DMS 273 treated with DMSO at 0.1 percent for 48 hours (cell line): ENCODE measurements at regions not wholly inside any gene's neighbourhood (a gene's known extent, or its start where the extent isn't known, plus 50 kb on each side); places are given as distances from the start of the nearest gene placed in this dataset.

Experiments used
- DNase-seq: peaks from one replicate; lab custom pipeline; 2025; lab: John Stamatoyannopoulos, UW

DNA sequence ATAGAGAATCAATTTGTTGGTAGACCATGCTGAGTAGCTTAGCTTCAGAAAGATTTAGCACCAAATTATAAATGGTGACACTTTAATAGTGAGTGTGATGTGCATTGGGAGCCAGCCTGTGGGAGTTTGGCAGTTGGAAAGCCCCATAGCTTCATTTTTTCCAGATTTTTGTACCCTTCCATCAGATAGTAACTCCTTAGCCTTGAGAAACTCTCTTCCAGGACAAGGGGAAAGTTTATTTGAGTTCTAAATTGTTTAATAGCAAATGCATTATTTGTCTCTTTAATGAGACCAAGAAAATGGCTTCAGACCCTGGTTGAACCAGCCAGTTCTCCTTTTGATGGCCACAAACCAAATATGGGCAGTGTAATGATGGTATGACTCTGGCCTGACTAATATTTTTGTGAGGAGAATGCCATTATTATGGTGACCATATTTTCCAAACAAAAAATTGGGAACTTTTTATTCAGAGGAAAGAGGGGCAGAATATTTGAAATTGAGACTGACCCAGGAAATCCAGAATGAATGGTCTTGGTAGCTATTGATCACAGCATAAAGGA lies 49.8 kb downstream of the PLCE1 start:
- DNase-seq = no peak

DNA sequence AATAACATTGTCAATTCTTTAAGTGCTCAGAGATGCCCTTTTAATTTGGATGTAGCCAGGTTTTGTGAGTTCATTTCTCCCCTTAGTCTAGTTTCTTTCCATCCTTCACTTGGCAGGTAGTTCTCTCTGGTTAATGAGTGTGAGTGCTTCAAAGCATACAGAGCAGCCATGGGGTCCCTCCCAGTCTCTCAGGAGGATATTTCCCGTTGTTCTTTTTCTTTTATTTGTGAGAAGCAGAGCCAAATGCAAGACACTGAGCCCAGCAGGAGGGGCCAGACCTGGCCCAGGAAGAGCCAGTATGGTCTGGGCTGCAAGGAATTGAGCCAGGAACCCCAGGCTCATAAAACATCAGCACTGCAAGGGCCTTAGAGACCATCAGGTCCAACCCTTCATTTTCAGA lies 52.4 kb downstream of the PLCE1 start:
- no peak for DNase-seq

DNA sequence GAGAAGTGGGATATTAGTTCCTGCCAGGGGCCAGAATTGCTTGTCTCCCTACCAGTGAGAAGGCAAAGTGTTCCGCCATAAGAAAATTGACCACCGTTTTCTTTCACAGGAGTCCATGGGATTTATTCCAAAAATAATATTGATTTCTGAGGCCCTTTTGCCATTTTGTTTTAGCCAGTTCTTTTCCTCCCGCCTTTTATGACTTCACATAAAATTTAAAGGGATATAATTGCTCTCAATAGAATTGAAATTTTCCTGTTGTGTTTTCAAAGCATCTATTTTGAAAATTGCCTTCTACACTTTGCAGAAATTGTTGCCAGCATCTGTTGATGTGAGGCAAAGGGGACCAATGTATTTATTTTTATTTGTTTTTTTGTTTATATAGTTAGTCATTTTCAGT lies 53.6 kb downstream of the PLCE1 start:
- DNase-seq = no peak

DNA sequence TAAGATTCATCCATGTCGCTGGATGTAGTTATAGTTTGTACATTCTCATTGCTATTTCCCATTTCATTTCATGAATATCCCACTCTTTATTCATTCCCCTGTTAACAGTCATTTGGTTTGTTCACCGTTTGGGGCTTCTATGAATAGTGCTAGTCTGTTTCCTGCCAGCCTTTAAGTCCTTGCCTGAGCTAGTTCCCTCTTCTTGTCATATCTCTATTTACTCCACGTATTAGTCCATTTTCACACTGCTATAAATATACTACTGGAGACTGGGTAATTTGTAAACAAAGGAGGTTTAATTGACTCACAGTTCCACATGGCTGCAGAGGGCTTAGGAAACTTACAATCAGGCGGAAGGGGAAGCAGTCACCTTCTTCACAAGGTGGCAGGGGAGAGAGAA lies 56.2 kb downstream of the PLCE1 start:
- DNase-seq = no peak

DNA sequence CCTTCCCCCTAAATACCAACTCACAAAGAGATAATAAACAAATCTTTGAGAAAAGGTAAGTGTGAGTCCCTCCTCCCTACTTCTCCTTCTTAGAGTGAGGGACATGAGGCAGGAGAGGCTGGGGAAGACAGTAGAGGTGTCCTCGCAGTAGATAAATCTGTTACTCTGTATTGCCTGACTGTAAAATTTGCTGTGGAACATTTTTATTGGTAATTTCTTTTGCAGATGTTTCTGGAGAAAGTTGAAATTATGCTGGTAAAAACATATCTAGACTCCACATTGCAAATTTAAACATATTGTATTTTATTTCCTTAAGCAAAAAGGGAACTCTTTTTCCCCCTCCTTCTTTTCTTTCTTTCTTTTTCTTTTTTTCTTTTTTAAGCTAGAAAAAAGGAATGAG lies 58.5 kb downstream of the PLCE1 start:
- no peak for DNase-seq

DNA sequence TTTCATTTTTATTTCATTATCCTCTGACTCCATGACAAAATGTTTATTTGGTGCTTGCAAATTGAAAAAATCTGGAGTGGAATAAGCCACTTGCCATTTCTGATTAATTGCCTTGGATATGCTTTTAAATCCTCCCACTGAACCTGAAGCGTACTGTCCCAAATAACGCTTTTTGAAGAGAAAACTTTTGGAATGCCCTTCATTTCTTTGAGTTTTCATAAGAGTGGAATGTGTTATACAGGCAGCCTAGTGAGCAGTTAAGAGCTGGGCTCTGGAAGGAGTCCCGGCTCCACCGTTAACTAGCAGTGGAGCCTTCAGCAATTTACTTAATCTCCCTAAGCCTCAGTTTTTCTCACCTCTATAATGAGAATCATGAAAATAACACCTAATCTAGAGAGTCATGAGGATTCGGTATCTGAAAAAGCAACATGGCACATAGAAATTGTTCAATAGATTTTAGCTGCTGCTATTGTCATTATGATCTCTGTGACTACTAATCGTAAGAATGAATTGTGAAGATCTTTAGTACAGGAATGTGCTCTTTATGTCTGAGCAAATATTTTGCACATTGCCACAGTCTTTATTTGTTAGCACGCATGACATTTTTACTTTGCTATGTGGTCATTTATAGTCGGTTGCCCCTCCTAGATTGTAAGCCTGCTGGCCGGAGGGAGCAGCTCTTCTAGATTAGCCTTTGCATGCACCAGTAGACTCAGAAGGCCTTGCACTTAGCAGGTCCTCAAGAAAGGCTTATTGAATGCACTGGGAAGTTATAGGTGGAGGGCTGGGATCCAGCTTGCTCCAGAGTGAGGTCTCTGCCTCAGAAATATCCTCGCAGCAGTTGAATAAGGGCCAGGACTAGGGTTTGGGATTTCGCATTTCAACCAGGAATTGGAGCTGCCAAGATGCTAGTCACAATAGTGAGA lies 59.4 kb downstream of the PLCE1 start:
- no peak for DNase-seq

DNA sequence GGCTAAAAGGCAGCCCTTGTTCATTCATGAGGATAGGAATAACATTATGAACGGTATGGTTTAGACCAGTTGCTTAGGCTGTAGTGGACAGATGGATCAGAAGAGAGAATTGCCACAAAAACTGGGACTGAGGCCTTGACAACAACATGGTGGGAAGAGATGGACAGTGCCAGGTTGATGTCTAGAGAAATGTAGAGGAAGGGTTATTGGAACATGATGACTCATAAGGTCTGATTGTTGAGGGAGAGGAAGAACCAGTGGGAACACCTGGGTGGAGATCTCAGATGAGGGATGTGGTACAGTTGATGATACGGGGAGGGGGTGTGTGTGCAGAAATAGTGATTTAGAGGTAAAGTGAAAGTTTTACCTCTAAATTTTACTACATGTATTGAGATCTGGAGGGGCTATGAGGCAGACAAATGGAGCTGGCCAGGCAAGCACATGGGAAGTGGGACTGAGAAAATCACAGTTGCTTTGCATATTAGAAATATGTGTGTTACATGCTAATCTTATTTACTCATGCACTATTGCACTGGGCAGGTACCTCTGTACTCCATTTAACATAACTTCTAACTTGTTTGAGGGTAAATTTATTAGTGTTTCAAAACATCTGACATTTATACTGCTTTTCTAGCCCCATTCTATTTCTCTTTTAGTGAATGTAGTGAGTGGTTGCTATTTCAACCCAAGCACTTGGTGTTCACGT lies 65.6 kb downstream of the PLCE1 start:
- DNase-seq = no peak

DNA sequence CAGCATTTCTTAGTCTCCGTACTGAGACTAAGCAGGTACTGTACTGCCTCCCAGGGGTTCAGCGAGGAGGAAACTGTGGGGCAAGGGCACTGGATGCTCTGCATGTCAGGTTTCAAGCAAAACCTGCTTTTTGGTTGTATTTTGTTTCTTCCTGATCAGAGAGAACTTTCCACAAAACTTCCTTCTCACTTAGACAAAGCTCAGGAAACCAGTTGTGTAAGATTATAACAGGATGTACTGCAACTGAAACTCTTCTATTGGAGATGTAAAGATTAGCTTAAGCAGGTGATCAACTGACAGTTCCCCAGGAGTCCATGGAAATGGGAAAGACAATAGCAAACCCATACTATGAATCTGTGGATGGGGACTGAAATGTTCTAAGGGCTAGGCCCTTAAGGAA lies 67.3 kb downstream of the PLCE1 start:
- no peak for DNase-seq

DNA sequence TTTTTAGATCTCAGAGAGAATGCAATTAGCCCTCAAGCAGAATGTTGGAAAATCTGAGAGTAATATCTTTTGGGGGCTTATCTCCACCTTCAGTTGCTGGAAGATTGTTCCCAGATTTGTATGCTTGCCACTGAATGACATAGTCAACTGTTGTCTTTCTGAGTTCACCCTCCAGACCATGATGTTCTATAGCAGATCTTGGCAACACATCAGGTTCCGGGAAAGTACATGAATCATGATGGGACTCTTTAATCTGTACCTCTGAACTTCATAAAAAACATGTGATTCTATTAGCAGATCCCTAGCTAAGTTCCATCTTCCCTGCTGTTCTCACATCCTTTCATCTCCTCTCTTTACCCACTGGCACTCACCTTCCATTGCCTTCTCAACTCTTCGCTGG lies 68.9 kb downstream of the PLCE1 start:
- DNase-seq = no peak

DNA sequence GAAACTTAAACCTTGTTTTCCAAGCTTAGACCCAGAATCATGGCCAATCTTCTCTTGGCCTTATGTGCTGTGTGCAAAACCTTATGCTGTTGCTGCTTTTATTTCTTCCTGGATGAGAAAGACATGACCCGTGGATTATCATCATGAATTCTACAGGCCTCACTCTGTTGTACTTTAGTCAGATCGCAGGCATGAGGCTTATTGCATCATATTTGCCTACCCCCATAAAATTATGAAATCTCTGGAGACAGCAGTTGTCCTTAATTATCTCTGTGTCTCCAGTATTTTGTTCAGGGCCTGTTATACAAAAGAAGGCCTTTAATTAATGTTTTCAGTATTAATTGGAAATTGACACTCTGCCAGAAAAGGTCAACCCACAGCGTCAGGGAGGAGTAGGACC lies 71.6 kb downstream of the PLCE1 start:
- DNase-seq = no peak

DNA sequence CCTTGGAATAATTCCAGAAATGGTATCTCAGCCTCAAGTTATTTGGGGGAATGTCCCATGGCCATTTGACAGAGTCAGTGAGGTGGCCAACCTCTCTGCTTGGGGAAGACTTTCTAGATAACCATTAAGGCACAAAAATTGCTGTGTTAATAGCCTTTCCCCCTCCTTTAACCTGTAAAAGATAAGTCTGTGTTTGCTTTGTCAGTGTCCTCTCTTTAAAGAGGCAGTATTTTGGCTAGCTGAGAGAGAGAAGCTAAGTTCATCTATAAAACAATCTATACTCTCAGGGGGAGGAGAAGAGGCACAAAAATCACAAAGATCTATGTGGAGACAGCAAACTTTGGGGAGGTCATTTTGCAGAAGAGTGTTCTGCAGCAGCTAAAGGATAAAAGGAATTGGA lies 72.1 kb downstream of the PLCE1 start:
- DNase-seq = no peak

DNA sequence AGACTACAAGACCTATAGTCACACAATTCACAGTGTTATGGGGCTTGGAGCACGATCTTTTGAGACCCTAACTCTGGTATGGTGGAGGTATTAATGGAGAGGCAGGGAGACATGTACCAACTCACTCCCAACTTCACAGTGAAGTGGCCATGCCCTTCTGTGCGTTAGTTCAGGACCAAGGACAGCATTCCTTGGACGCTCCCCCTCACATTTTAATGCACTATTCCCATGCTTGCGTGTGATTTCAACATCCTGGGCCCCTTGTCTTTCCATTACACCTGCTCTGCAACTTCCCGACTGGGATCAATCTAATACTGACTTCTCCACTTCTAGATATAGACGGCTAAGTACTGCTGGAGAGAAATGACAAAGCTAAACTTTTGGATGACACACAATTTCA lies 72.7 kb downstream of the PLCE1 start:
- no peak for DNase-seq

DNA sequence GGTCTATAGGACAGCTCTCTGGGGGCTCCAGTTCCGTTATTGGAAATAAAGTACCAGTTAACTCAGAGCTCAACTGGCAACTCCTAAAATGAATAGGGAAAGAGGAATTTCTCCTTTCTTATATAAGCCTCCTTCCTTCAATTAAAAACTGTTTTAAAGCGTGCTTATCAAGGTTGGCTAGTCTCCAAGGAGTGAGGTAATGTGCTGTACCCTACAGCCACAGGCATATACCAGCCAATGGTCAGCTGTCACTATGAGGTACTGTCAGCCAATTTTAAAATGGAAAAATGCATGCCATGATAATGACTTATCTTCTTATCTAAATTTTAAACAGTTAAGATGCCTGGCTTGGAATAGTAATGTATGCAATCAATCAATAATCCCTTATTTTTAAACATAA lies 76.2 kb downstream of the PLCE1 start:
- DNase-seq = no peak

DNA sequence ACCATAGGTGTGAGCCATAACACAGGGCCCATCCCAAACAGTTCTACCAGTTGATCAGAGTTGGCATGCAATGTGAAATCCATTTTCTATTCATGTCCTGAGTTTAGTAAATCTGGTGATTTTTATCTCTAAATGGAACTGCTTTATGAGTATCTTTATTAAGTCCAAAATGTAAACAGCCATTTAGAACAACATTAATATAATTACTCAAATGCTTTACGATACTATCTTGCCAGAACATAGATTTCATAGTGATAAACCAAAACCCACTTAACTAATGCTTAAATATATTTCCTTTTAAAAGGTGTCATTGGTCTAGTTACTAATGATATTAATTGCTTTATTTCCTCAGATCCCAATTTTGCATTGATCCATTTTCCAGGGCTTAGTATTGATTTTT lies 80.7 kb downstream of the PLCE1 start:
- DNase-seq = no peak

DNA sequence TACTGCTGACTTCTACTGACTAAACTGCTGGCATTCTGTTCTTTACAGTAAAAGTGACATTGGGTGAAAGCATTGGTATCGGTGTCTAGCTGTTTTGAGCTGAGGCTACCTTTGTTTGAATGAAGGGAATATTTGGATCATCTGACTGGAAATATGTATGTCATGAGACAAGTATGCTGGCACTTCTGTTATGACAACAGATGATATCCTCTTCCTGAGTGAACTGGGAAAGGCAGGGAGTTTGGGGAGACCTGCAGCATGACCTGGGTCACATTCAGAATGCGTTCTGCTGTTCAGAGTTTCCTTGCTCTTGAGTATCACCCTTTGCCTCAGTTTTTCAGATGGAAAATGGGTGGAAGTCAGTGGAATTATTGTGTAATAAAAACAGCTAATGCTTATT lies 81.8 kb downstream of the PLCE1 start:
- DNase-seq = no peak

DNA sequence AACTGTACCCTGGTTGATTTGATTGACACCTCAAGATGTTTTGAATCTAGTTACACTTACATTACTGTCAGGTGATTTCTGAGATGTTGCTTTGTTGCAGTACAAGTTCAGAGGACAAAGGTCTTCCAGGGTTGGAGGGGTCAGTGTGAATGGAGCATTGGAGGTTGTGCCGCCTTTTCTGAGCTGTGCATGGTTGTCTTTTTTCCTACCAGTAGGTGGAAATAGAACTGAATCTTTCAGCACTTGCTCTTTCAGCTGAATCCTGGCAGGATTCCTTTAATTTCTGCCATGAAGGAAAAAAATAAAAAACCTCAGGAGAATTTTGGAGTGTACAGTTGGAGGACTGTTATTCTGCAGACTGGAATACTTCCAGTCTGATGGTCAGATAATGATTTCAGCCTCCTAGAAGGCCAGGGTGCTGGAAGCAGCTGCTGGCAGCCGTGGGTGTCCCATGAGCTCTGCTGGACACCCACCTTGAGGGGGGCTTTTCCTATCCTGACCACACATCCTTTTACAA lies 82.7 kb downstream of the PLCE1 start:
- DNase-seq = no peak

DNA sequence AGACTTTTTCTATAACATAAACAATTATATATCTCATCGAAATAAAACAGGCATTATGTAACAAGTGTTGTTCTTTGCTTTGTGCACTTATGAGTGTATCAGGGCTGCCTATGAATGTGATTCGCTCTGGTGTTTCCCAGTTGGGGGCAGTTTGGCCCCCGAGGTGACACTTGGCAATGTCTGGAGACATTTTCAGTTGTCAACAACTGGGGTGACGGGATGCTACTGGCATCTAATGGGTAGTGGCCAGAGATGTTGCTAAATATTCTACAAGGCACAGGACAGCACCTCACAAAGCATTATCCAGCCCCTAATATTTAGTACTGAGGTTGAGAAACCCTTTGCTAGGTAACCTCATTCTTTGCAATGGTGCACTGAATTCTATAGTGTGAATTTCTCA lies 83.3 kb downstream of the PLCE1 start:
- DNase-seq = no peak

DNA sequence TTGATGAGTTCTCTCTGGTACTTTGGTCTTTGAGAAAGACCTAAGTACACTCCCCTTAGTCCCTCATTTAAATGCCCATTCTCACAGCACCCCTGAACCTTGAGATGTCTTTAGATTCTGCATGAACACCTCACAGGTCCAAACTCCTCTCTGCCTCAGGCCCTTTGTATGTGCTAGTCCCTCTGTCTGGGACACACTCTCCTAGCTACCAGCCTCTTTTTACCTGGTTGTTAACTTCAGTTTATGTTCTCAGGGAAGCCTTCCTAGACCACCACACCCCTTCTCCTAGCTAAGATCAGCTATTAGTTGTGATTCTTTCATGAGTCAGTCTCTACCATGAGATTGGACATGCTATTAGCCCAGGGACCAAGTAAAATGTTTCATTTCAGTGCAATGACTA lies 86.4 kb downstream of the PLCE1 start:
- no peak for DNase-seq

DNA sequence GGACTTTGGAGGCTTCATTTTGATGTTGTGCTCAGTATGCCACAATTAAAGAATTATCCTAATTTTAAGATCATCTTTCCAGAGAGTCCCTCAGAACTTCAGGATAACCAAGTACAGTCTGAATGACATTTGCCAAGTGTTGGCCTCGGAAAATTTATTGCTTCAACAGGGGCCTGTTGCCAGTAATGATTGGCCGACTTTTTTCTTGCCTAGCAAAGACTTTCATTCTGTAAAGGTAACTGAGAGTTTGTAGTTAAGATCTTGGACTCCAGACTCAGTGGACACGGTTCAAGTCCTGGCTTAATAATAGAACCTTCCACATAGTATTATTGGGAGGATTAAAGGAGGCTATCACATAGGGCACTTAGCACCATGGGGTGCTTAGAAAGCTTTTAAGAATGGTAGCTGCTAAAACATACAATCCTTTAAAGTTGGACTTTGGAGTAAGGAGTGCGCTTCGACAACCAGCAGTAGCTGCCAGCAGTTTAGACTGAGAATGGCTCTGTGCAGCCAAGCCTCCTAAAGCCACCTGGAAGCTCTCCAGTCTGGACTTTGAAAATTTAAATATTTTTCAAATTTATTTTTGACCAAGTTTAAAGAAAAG lies 90.0 kb downstream of the PLCE1 start:
- no peak for DNase-seq

DNA sequence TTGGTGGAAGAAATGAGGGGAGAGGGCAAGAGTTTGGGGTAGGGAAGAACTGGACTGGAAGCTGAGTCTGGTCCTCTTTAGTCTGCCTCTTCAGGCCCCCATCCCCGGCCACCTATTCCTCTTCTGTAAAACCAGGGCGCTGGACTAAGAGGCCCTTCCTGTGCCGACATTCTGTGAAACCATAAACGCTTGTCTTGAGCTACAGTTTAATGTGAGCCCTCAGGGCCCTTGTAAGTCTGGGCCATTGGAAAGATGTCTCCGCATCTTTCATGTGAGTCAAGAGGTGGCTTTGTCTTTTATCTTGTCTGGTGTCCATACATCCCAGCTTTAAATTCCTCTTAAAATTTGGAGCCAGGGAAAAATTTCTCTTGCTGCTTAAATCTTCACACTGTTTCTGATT lies 90.6 kb downstream of the PLCE1 start:
- DNase-seq = no peak

DNA sequence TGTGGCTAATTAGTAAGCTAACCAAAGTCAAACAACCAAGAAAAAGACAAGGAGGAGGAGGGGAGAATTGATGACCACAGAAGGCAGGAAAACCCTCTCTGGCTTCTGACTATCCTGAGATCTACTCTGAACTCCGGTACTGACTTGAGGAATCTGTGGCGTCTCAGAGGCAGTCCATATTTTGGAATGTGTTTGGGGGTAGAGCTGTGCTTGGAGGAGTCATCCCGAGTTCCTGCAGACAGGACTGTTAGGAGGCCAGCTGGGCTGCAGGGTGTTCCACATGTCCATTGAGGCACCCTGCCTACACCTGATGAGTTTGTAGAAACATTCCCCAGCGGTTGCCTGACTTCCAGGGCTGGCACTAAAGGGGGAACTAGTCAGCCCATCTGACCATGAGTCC lies 91.6 kb downstream of the PLCE1 start:
- DNase-seq = no peak

DNA sequence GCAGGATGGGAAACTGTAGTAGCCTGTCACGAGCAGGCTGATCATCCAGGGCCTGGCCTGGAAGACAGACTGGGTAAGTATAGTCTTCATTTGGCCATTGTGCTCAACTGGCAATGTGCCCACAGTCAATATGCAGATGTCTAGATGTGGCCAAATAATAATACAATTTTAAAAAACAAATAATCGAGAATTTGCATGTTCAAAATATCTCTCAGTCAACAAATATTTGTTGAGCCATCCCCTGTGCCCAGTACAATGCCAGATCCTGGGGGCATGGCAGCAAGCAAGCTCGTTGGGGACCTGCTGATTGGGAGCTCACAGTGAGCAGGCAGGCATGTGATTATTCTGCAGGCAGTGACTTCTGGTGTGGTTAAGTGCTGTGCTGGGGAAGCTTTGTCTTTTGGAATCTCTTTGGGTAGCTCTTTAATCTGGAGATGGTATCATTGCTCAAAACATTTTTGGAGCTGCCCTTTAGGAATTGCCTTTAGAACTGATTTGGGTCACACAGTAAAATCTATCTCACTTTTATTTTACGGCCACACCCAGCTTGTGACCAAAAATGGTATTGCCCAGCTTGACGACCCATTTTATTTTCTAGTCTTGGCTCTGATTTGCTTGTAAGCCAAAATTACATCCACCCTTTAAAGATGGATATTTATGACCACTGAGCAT lies 92.2 kb downstream of the PLCE1 start:
- no peak for DNase-seq
